K562 (cell line): ENCODE measurements at regions not wholly inside any gene's neighbourhood (a gene's known extent, or its start where the extent isn't known, plus 50 kb on each side); places are given as distances from the start of the nearest gene placed in this dataset.

Experiments
- ATAC-seq: fragments of 200-7000 bp; cut with Tn5 transposase; 3 replicates; pipeline ENCODE4 v1.9.1; 2020; ENCODE audit warnings: moderate library complexity
- BruUV-seq: library from RNA; stranded (reverse); fragments of 400-500 nt; replicated peaks from 2 replicates; lab custom pipeline; 2021; lab: Mats Ljungman, UMichigan
- CTCF ChIA-PET: fragments of 300-600 bp; formaldehyde crosslinking; extraction: SDS; loops from one replicate; lab custom pipeline; 2021; ENCODE audit warnings: low intra/inter-chr PET ratio; lab: Yijun Ruan, JAX
- POLR2A ChIA-PET: fragments of 300-600, 350-650 bp; sonication (Branson Sonifier 250); formaldehyde crosslinking; extraction: SDS; loops from one replicate; lab custom pipeline; 2021; ENCODE audit warnings: antibody characterized with exemption, inconsistent platforms; lab: Yijun Ruan, JAX
- DNase-seq, 4 experiments: peaks; one replicate each; pipeline versions ENCODE4 v3.0.0 to v3.0.0-alpha.2; 2011 to 2018; ENCODE audit warnings: low spot score in 3 of 4, mixed read lengths in 3 of 4; ENCODE audit errors: extremely low read depth in 1 of 4
- FAIRE-seq: peaks from 2 replicates; lab custom pipeline; 2011; peaks lifted over from hg19 to GRCh38; lab: Jason Lieb, UNC
- H2AFZ ChIP-seq: 2 replicates; pipeline ENCODE4 v1.6.0; 2011; ENCODE audit warnings: low read depth, low read length, control low read depth, inconsistent platforms
- H3K27ac ChIP-seq: fragments of 200-600 bp; 3 replicates; pipeline ENCODE4 v1.8.0; 2011; ENCODE audit warnings: low read depth, mild to moderate bottlenecking, control low read depth, inconsistent platforms, low read length, moderate library complexity, mixed read lengths; ENCODE audit errors: extremely low read depth
- H3K27me3 ChIP-seq, 2 experiments: fragments of 300-600 bp in 1 of 2; 2 replicates in 1 of 2; 3 replicates in 1 of 2; pipeline versions ENCODE4 v1.6.0 to v1.8.0; 2011; ENCODE audit warnings: inconsistent platforms in 2 of 2, low read length in 2 of 2, mild to moderate bottlenecking in 1 of 2, mixed read lengths in 1 of 2, moderate library complexity in 1 of 2; ENCODE audit not compliant: control insufficient read depth in 2 of 2, insufficient read depth in 2 of 2
- H3K36me3 ChIP-seq: fragments of 300-600 bp; 3 replicates; pipeline ENCODE4 v1.8.0; 2011; ENCODE audit warnings: mild to moderate bottlenecking, low read length, inconsistent platforms; ENCODE audit not compliant: control insufficient read depth, insufficient read depth
- H3K4me1 ChIP-seq, 2 experiments: fragments of 200-600 bp in 1 of 2; replicated peaks in 1 of 2; 2 replicates in 1 of 2; 3 replicates in 1 of 2; pipeline versions ENCODE4 v1.5.1 to v1.8.0; 2011; ENCODE audit warnings: inconsistent platforms in 2 of 2, low read length in 2 of 2, mild to moderate bottlenecking in 1 of 2, mixed read lengths in 1 of 2, moderate library complexity in 1 of 2; ENCODE audit not compliant: control insufficient read depth in 2 of 2, insufficient read depth in 2 of 2
- H3K4me2 ChIP-seq: 2 replicates; pipeline ENCODE4 v1.6.1; 2011; ENCODE audit warnings: low read length, control low read depth, inconsistent platforms, mixed read lengths; ENCODE audit not compliant: insufficient read depth
- H3K4me3 ChIP-seq: fragments of 200-600 bp; sonication (generic), shearing (Covaris generic); 2 replicates; pipeline ENCODE4 v1.5.1; 2016; ENCODE audit warnings: control low read depth, inconsistent platforms
- H3K79me2 ChIP-seq: fragments of 200-600 bp; 3 replicates; pipeline ENCODE4 v1.8.0; 2011; ENCODE audit warnings: low read length, inconsistent platforms; ENCODE audit not compliant: control insufficient read depth, insufficient read depth
- H3K9ac ChIP-seq, 2 experiments: 2 replicates each; pipeline versions ENCODE4 v1.6.0 to v1.6.1; 2011; ENCODE audit warnings: low read depth in 2 of 2, low read length in 2 of 2, control low read depth in 1 of 2, inconsistent platforms in 1 of 2, mild to moderate bottlenecking in 1 of 2, mixed read lengths in 1 of 2; ENCODE audit not compliant: insufficient read depth in 1 of 2
- H3K9me1 ChIP-seq: one replicate; pipeline ENCODE4 v1.6.0; 2011; ENCODE audit warnings: inconsistent platforms, mild to moderate bottlenecking, low read length, moderate library complexity; ENCODE audit not compliant: control insufficient read depth, insufficient read depth
- H3K9me3 ChIP-seq: replicated peaks from 2 replicates; pipeline ENCODE4 v1.5.1; 2011; ENCODE audit warnings: low read depth, low read length, inconsistent platforms; ENCODE audit not compliant: control insufficient read depth, insufficient read depth
- H4K20me1 ChIP-seq: replicated peaks from 2 replicates; pipeline ENCODE4 v1.6.1; 2011; ENCODE audit warnings: low read length, inconsistent platforms, mixed read lengths; ENCODE audit not compliant: control insufficient read depth, insufficient read depth
- BCL6 ChIP-seq: fragments of 250-450 bp; sonication (Bioruptor Pico); IDR thresholded peaks from 2 replicates; pipeline ENCODE4 v1.4.0; 2020
- ELF1 ChIP-seq: fragments of 200-800 bp; sonication (Bioruptor generic); IDR thresholded peaks from 2 replicates; pipeline ENCODE4 v1.6.1; 2016; ENCODE audit warnings: missing genetic modification characterization, missing compliant biosample characterization
- IRF9 ChIP-seq: fragments of 450-650 bp; IDR thresholded peaks from 2 replicates; pipeline ENCODE4 v1.6.1; 2016; ENCODE audit warnings: missing biosample characterization, missing genetic modification characterization
- NFRKB ChIP-seq: fragments of 450-650 bp; IDR thresholded peaks from 2 replicates; pipeline ENCODE4 v1.6.1; 2016; ENCODE audit warnings: low read depth
- NR1H2 ChIP-seq: sonication (generic); formaldehyde crosslinking; IDR thresholded peaks from 2 replicates; pipeline ENCODE4 v1.4.0; 2020; ENCODE audit warnings: mild to moderate bottlenecking, missing genetic modification reagents
- RFX7 ChIP-seq: fragments of 250-450 bp; sonication (Bioruptor Pico); IDR thresholded peaks from 2 replicates; pipeline ENCODE4 v1.5.1; 2021; ENCODE audit warnings: mild to moderate bottlenecking
- TOE1 ChIP-seq, 2 experiments: fragments of 450-650 bp in 1 of 2; sonication (generic) in 1 of 2; formaldehyde crosslinking in 1 of 2; IDR thresholded peaks; 2 replicates each; pipeline versions ENCODE4 v1.7.1 to v1.8.0; 2016 to 2022; ENCODE audit warnings: borderline replicate concordance in 2 of 2, mild to moderate bottlenecking in 2 of 2, antibody characterized with exemption in 1 of 2, inconsistent platforms in 1 of 2, low read depth in 1 of 2, missing genetic modification reagents in 1 of 2, moderate library complexity in 1 of 2
- ZBTB11 ChIP-seq, 3 experiments: fragments of 200-800 bp in 1 of 3; fragments of 250-450 bp in 1 of 3; fragments of 450-650 bp in 1 of 3; sonication (Bioruptor Pico) in 1 of 3; sonication (Bioruptor generic) in 1 of 3; formaldehyde crosslinking in 1 of 3; IDR thresholded peaks; 2 replicates each; pipeline versions ENCODE4 v1.6.1 to v1.8.0; 2016 to 2022; ENCODE audit warnings: mild to moderate bottlenecking in 2 of 3, missing genetic modification characterization in 2 of 3, missing compliant biosample characterization in 1 of 3, moderate library complexity in 1 of 3
- ZNF224 ChIP-seq: sonication (generic); formaldehyde crosslinking; IDR thresholded peaks from 2 replicates; pipeline ENCODE4 v1.8.0; 2022; ENCODE audit warnings: mild to moderate bottlenecking, missing genetic modification reagents
- ZNF232 ChIP-seq: sonication (generic); formaldehyde crosslinking; IDR thresholded peaks from 2 replicates; pipeline ENCODE4 v1.8.0; 2022; ENCODE audit warnings: mild to moderate bottlenecking, missing genetic modification reagents
- ZNF696 ChIP-seq: fragments of 250-450 bp; sonication (Bioruptor Pico); conservative IDR thresholded peaks from 2 replicates; pipeline ENCODE4 v1.4.0; 2020; ENCODE audit warnings: mild to moderate bottlenecking, moderate library complexity
- ZNF699 ChIP-seq: fragments of 250-450 bp; sonication (Bioruptor Pico); IDR thresholded peaks from 2 replicates; pipeline ENCODE4 v1.8.0; 2021; ENCODE audit warnings: mild to moderate bottlenecking, moderate library complexity; ENCODE audit not compliant: insufficient replicate concordance
- ZNF707 ChIP-seq: fragments of 250-450 bp; sonication (Bioruptor Pico); conservative IDR thresholded peaks from 2 replicates; pipeline ENCODE4 v1.8.0; 2022; ENCODE audit warnings: inconsistent platforms, mild to moderate bottlenecking, moderate library complexity
- WGBS: fragments of 100-300 bp; shearing (Covaris generic); methylation state at CpG from one replicate; pipeline ENCODE4 v1.1.6; 2016; ENCODE audit warnings: low coverage, mixed read lengths; ENCODE audit not compliant: insufficient coverage; ENCODE audit errors: missing lambda C conversion rate; 5-methylcytosine and 5-hydroxymethylcytosine counted together
- in situ Hi-C: fragments of 300-500 bp; cut with MboI; formaldehyde crosslinking; loops from 4 replicates; pipeline ENCODE4 v1.15.0; 2018; ENCODE audit warnings: inconsistent platforms, mixed read lengths
- intact Hi-C: fragments of 100-400 bp; cut with micrococcal nuclease; formaldehyde crosslinking; loops from 2 replicates; pipeline ENCODE4 v1.14.2; 2022
- TF ChIP-seq, protein P1 (sequence below), 2 experiments: IDR thresholded peaks; 2 replicates each; pipeline ENCODE4 v1.6.1; 2012; ENCODE audit warnings: improper control_type of control experiment in 2 of 2, low read depth in 2 of 2, low read length in 2 of 2, borderline replicate concordance in 1 of 2
- TF ChIP-seq, protein P2 (sequence below): fragments of 250-450 bp; sonication (Bioruptor Pico); IDR thresholded peaks from 2 replicates; pipeline ENCODE4 v1.8.0; 2021; ENCODE audit warnings: mild to moderate bottlenecking, moderate library complexity

GRCh38 chr4:167397586-167397985, 163.3 kb upstream of the SPOCK3 start:
- H2AFZ ChIP-seq: no peak overlapping the region
- BruUV-seq: no TSS peak
- H3K27me3 ChIP-seq: no peaks in the 10 kb centered on the region
- 3% methylated on average over 3 of the region's 3 CpGs for WGBS
- no peak overlapping the region for H3K4me2 ChIP-seq
- no peaks in the 10 kb centered on the region for H3K9me3 ChIP-seq
- no peaks in the 10 kb centered on the region for H4K20me1 ChIP-seq
- ChIA-PET CTCF (no interaction called here), POLR2A (no interaction called here)
- H3K27ac ChIP-seq: no peak overlapping the region
- H3K9me1 ChIP-seq: no peaks in the 10 kb centered on the region
- FAIRE-seq (no peak), DNase-seq (no peak), ATAC-seq (no peak)
- in situ Hi-C loops (no loop called here), intact Hi-C loops (no loop called here)
- H3K4me1 ChIP-seq: no peaks in the 10 kb centered on the region
- no peaks in the 10 kb centered on the region for H3K79me2 ChIP-seq
- no peak overlapping the region for H3K4me3 ChIP-seq
- H3K36me3 ChIP-seq: no peaks in the 10 kb centered on the region
- no peak overlapping the region for H3K9ac ChIP-seq
- TF ChIP-seq ZNF224 (CRISPR knock-in tag): no peak
- no peak for TF ChIP-seq TOE1 (IDR thresholded peaks at IDR 0.05; ENCODE audit: borderline replicate concordance)
- no peak for TF ChIP-seq TOE1 (CRISPR knock-in tag; IDR thresholded peaks at IDR 0.05; ENCODE audit: borderline replicate concordance, low read depth)
- TF ChIP-seq, protein P1, sequence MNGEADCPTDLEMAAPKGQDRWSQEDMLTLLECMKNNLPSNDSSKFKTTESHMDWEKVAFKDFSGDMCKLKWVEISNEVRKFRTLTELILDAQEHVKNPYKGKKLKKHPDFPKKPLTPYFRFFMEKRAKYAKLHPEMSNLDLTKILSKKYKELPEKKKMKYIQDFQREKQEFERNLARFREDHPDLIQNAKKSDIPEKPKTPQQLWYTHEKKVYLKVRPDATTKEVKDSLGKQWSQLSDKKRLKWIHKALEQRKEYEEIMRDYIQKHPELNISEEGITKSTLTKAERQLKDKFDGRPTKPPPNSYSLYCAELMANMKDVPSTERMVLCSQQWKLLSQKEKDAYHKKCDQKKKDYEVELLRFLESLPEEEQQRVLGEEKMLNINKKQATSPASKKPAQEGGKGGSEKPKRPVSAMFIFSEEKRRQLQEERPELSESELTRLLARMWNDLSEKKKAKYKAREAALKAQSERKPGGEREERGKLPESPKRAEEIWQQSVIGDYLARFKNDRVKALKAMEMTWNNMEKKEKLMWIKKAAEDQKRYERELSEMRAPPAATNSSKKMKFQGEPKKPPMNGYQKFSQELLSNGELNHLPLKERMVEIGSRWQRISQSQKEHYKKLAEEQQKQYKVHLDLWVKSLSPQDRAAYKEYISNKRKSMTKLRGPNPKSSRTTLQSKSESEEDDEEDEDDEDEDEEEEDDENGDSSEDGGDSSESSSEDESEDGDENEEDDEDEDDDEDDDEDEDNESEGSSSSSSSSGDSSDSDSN (IDR thresholded peaks at IDR 0.05; ENCODE audit: borderline replicate concordance in 1 of 2, low read depth in 2 of 2, low read length in 2 of 2): no peak
- no peak for TF ChIP-seq ZNF696 (CRISPR knock-in tag)
- no peak for TF ChIP-seq ZNF707 (CRISPR knock-in tag)
- TF ChIP-seq ZNF232 (CRISPR knock-in tag): no peak
- no peak for TF ChIP-seq BCL6 (CRISPR knock-in tag)
- no peak for TF ChIP-seq IRF9
- TF ChIP-seq RFX7 (CRISPR knock-in tag): no peak
- no peak for TF ChIP-seq ZNF699 (CRISPR knock-in tag)
- TF ChIP-seq ZBTB11 (CRISPR knock-in tag; IDR thresholded peaks at IDR 0.05): no peak
- no peak for TF ChIP-seq NR1H2
- TF ChIP-seq, protein P2, sequence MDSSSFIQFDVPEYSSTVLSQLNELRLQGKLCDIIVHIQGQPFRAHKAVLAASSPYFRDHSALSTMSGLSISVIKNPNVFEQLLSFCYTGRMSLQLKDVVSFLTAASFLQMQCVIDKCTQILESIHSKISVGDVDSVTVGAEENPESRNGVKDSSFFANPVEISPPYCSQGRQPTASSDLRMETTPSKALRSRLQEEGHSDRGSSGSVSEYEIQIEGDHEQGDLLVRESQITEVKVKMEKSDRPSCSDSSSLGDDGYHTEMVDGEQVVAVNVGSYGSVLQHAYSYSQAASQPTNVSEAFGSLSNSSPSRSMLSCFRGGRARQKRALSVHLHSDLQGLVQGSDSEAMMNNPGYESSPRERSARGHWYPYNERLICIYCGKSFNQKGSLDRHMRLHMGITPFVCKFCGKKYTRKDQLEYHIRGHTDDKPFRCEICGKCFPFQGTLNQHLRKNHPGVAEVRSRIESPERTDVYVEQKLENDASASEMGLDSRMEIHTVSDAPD (CRISPR knock-in tag): no peak
- no peak for TF ChIP-seq NFRKB
- no peak for TF ChIP-seq ELF1 (tag)
